Activated CD8-positive, alpha-beta memory T cell treated with anti-CD3 and anti-CD28 coated beads for 1 hour (primary cell): ENCODE measurements at regions not wholly inside any gene's neighbourhood (a gene's known extent, or its start where the extent isn't known, plus 50 kb on each side); places are given as distances from the start of the nearest gene placed in this dataset.
"Not testable (repeated sequence)": the region's sequence is repeated elsewhere in the genome, so short reads cannot be mapped to it uniquely, and the experiment has no call there.

Experiments used
- DNase-seq, 2 donors: peaks; one replicate each; pipeline ENCODE4 v3.0.0-alpha.2; 2020; ENCODE audit warnings: low read depth in 1 of 2; ENCODE audit errors: extremely low read depth in 1 of 2

DNA sequence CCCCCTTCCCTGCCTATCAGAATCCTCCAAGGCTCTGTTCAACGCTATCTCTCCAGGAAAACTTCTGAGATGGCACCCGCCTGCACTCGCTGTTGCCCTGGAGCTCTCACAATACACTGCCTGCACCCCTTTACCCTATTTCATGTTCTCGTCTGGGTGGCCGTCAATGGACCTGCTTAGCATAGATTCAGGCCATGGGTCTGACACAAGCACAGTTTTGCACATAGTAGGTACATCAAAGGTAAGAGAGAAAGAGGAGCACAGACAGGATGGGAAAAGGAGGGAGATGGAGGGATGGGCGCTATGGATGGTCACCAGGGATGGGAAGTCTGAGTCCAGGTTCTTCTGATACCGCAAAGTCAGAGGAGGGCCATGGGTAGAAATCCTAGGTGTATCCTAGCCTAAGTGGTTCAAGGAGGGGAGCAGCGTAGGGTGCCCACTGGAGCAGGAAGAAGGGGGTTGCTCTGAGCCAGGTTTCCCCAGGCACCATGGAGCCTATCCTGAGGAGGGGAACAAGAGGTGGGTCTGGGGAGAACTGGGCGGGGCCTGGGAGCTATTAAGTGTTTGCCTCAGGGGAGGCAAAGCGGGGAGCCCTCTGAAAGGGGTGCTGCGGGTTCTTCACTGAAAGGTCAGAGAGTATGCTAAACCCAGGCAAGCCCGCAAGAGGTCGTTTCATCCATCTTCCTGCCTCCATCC, 89.3 kb downstream of the MRPL14 start:
- DNase-seq: no peak

GRCh38 chr6:44037276-44037675, 90.0 kb downstream of the MRPL14 start:
- DNase-seq: not testable (repeated sequence)

GRCh38 chr6:44036699-44037101, 90.6 kb downstream of the MRPL14 start:
- no peak for DNase-seq

GRCh38 chr6:44036196-44036595, 91.1 kb downstream of the MRPL14 start:
- no peak for DNase-seq

- DNase-seq: no peak
Measured at GRCh38 chr6:44035621-44036020, 91.6 kb downstream of the MRPL14 start.

- DNase-seq: no peak
Measured at GRCh38 chr6:44034931-44035345, 92.3 kb downstream of the MRPL14 start.

DNA sequence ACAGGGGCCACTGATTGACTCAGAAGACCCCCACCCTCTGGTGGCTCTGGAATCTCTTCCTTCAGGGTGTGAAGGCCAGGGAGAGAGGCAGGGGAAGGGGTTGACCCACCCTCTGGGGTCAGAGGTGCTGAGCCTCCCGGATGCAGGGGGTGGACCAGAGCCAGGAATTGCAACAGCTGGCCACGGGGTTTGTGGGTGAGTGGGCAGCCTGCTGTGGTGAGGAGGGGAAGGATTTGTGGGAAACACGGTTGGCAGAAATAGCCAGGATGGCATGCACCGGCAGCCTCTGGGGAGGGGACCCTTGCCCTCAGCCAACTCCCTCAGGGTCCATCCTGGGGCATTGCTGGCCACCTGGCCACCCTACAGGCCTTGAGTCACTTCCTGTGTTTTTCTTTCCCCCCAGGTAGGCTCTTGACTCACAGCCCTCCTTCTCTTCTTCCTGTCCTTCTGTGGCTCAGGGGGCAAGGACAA, 92.8 kb downstream of the MRPL14 start:
- DNase-seq: no peak

DNA sequence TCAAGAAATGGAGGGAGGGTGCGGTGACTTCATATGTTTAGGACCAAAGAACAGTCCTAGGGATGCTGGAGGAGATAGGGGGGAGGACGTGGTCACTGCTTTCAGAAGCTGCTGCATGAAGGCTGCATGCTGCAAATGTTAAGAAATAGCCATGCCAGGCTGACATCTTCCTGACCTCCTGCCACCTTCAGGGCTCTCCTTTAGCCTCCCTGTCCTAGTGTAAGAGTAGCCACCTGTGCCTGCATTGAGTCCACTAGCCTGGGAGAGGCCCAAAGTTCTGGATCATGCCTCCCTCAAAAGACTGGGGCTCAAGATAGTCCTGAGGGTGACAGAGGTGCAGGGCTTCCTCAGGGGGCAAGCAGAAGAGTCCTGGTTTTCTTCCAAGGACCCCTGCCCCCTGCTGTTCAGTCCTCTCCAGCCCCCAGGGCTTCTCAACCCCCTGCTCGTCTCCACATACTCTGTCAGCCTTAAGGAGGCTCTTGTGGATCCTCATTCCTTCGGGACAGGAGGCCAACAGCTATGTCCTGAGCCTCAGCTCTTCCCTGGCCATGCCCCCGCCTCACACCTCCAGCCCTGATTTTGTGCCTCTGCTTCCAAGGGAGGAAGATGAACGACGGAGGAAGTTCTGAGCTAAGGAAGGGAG, 96.3 kb downstream of the MRPL14 start:
- DNase-seq: no peak

GRCh38 chr6:44029444-44030185, 97.6 kb downstream of the MRPL14 start:
- DNase-seq: no peak

DNA sequence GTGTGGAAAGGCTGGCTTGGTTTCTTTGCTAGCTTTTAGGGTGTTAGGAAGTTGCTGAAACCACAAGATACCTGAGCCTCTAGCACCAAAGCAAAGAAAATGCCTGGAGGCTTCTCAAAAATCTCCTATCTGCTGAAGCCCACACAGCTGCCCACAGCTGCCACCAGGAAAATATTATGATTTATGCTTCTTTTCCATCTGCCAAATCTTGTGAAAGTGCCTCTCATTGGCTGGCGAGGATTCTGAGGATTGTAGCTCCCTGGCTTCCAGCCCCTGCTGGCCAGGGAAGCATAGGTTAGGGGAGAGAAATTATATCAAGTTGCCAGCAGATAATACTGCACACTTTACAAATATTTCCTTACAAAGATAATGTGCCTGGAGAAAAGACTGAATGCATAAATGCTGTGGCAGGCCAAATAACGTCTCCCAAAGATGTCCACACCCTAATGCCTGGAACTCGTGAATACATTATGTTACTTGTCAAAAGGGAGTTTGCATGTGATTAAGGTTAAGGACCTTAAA, 98.4 kb downstream of the MRPL14 start:
- no peak for DNase-seq

DNA sequence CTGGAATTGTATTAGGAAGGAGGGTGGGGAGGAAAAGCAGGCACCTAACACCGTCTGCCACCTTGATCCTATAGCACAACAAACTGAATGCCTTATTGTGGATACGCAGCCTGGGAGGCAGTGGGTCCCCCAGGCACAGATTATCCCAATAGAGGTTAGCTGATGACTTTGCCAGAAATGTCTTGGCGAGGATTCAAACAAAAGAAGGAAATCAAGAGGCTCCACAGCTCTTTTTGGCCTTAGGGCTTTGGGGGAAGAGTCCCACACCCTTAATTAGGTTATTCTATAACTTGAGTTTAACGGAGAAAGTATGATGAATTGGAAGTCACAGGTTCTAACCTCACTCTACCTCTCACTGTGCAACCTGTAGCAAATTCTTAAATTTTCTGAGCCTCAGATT, 102.0 kb downstream of the MRPL14 start:
- no peak for DNase-seq

GRCh38 chr6:44024574-44025219, 102.6 kb downstream of the MRPL14 start:
- no peak for DNase-seq

DNA sequence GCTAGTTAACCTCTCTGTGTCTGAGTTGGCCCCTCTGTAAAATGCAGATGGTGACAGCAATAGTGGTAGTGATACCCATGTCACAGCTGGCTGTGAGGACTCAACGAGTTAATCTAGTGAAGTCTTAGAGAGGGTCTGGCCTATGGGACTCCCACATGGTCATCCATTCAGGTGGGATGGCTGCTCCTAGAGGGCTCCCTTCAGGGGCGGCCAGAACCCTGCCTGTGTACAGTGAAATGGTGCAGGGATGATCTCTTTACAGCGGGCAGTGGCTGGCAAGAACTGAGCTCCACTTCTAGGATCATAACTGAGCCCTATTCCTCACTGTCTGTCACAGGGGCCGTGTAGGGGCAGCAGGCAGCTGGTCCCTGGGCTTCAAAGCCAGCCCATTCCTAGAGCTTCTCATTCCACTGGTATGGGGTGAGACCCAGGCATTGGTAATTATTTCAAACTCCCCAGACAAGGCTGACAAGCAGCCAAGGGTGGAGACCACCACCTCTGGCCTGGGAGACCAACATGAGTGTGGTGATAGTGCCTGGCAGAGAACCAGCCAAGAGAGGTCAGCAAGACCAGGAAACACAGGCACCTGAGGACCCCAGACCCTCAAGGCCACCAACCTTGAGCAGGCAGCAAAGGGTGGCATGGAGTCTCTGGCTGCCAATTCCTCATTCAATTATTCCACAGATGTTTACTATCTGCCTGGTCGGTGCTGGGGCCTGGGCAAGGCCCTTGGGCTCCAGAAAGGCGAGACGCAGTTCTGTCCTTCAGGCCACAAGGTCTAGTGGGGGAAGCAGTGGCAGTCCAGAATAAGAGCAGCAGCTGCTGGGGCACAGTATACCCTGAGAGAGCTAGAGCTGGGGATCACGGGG, 103.4 kb downstream of the MRPL14 start:
- DNase-seq: no peak

DNA sequence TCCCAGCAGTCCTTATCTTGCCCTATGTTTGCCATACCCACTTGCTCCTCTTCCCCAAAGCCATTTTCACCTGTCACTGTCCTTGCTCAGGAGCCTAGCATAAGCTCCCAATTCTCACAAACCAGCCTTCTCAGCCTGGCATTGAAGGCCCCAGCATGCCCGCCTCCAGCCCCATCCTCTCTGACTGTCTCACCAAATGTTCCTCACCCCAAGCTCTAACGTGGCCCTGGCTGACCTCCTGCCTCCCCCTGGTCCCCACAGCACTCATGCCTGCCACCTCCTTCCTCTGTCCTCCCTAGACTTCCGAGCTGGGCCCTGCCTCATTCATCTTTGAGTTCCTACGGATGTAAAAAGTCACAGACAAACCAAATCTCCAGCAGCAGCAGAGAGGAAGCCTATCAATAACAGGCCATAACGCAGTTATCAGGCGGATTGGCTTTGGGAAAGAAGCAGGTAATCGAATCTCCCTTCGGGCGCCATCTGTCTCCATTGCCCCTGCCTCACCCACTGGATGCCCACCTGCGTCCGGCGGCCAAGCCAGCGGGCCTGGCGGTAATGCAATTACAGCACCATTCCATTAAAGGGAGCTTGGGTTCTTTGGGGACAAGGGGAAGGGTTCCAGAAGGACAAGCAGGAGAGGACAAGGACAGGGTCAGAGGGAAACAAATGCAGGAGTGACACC, 104.4 kb downstream of the MRPL14 start:
- DNase-seq: no peak

GRCh38 chr6:44022296-44022661, 105.0 kb downstream of the MRPL14 start:
- no peak for DNase-seq

DNA sequence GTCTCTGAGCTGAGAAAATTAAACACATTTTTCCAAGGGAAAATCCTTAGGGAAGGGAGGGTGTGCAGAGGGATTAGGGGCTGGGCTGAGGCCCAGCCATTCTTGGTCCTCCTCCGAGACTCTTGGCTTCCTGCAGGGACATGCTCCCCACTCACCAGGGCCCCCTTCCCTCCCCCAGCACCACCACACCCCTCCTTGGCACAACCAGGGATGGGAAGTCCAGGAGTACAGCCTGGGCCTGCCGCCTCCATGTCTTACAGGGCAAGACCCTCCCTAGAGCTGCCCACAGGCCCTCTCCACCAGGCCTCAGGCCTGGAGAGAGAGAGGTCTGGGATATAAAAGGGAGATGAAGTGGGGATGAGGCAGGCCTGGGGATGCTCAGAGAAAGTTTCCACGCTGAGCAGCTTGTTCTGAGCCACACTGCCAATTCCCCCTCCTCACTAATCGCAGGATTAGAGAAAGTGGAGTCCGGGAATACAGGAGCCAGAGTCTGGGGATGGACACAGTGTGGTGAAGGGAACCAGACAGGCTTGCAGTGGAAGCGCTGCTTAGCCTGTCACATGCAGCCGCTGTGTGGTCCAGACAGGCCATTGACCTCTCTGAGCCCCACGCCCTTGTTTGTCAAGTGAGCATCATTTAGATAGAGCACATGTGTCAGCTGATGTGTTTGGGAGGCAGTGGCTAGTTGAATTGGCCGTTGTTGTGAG, 105.5 kb downstream of the MRPL14 start:
- DNase-seq: no peak

DNA sequence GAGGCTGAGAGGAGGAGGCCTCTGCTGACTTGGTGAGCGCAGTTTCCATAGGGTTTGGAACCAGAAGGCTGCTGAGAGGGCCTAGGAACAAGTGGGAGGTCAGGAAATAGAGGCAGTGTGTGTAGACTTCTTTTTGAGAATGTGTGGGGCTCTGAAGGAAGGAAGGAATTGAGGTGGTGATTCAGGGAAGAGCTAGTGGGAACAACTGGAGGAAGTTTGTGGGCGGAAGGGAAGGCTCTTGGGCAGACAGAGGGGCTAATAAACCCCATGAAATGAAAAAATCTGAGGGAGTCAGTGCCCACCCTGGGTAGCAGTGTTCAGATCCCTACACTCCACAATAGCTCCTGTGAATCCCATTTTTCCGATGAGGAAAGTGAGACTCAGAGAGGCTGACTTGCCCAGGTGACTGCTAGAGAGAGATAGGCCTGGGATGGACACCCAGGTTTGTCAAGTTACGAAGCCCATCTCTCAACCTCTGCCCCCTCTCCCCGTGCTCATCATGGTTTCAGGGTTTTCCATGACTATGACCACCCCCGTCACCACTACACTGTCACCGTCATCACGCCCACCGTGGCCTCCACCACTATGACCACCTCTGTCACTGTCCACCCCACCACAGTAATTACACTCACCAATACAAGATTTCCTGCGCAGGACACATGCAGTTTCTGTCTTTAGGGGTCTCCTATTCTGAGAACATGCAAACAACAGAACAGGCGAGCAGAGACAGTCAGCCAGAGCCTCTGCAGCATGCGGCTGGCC, 106.4 kb downstream of the MRPL14 start:
- no peak for DNase-seq

DNA sequence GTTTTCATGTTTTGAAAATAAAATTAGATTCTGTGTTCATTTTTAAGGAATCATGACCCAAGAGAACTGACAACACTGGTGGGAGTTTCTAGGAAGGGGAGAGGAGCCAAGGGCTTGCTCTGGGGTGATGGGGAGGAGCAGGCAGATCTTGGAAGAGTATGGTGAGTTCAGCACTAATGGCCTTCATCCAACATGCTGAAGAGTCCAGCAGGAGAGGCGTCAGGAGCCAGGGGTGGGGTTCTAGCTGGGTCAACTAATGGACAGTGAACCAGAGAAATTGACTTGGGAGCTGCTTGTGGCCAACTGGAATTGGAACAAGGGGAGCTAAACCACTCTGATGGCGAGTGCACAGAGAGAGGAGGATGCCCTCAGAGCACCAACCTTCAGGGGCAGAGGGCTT, 107.1 kb downstream of the MRPL14 start:
- DNase-seq: no peak
